T-cell (primary cell): ENCODE measurements at regions not wholly inside any gene's neighbourhood (a gene's known extent, or its start where the extent isn't known, plus 50 kb on each side); places are given as distances from the start of the nearest gene placed in this dataset.

Experiments
- ATAC-seq, 4 experiments: fragments of 200-7000 bp in 3 of 4; fragments of 150-1000 bp in 1 of 4; cut with Tn5 transposase; replicated peaks in 1 of 4; 1 replicate in 3 of 4; 2 replicates in 1 of 4; pipeline ENCODE4 v1.10.0; 2021; ENCODE audit warnings: moderate library complexity in 3 of 4, mild to moderate bottlenecking in 2 of 4, moderate number of reproducible peaks in 1 of 4
- CTCF ChIA-PET, 2 donors: fragments of 300-600 bp; sonication (Branson Sonifier 250); formaldehyde crosslinking; loops; one replicate each; lab custom pipeline; 2022; ENCODE audit warnings: antibody characterized with exemption in 2 of 2; lab: Charles Lee
- POLR2A ChIA-PET, 2 donors: fragments of 300-600 bp; sonication (Branson Sonifier 250); formaldehyde crosslinking; loops; one replicate each; lab custom pipeline; 2022; ENCODE audit warnings: antibody characterized with exemption in 2 of 2; lab: Charles Lee
- DNase-seq, 35 experiments: peaks; one replicate each; pipeline versions ENCODE4 v3.0.0 to v3.0.0-alpha.2; 2013 to 2023
- H3K27ac ChIP-seq: one replicate; pipeline ENCODE4 v1.5.1; 2013; ENCODE audit warnings: low read length
- H3K27me3 ChIP-seq, 2 experiments: replicated peaks in 1 of 2; 1 replicate in 1 of 2; 2 replicates in 1 of 2; pipeline versions ENCODE4 v1.6.1 to v1.7.0; 2013; ENCODE audit warnings: low read length in 1 of 2, mixed read lengths in 1 of 2; ENCODE audit not compliant: control insufficient read depth in 2 of 2, insufficient read depth in 2 of 2; ENCODE audit errors: extremely low read depth in 1 of 2
- H3K36me3 ChIP-seq, 2 donors: 1 replicate in 1 of 2; 2 replicates in 1 of 2; pipeline versions ENCODE4 v1.6.1 to v1.7.0; 2013; ENCODE audit warnings: low read length in 1 of 2; ENCODE audit not compliant: control insufficient read depth in 2 of 2, insufficient read depth in 1 of 2; ENCODE audit errors: extremely low read depth in 1 of 2
- H3K4me1 ChIP-seq, 2 experiments: 1 replicate in 1 of 2; 2 replicates in 1 of 2; pipeline versions ENCODE4 v1.6.1 to v1.7.0; 2013; ENCODE audit warnings: low read length in 2 of 2, mixed read lengths in 1 of 2; ENCODE audit not compliant: insufficient read depth in 2 of 2, control insufficient read depth in 1 of 2; ENCODE audit errors: extremely low read depth in 1 of 2
- H3K4me3 ChIP-seq, 2 donors: 1 replicate in 1 of 2; 2 replicates in 1 of 2; pipeline versions ENCODE4 v1.5.1 to v1.7.0; 2013; ENCODE audit warnings: mild to moderate bottlenecking in 2 of 2, low read length in 1 of 2, moderate library complexity in 1 of 2; ENCODE audit not compliant: control insufficient read depth in 1 of 2; ENCODE audit errors: extremely low read depth in 1 of 2
- H3K9me3 ChIP-seq: 2 replicates; pipeline ENCODE4 v1.7.0; 2013
- H3K27ac Mint-ChIP-seq, 2 donors: one replicate each; pipeline ENCODE4 v1.8.0; 2020 to 2021; ENCODE audit warnings: mild to moderate bottlenecking in 2 of 2, mixed read lengths in 2 of 2
- H3K27me3 Mint-ChIP-seq, 2 donors: one replicate each; pipeline ENCODE4 v1.8.0; 2021 to 2022; ENCODE audit warnings: mixed read lengths in 2 of 2
- H3K36me3 Mint-ChIP-seq: one replicate; pipeline ENCODE4 v1.8.0; 2021; ENCODE audit warnings: mixed read lengths
- H3K4me1 Mint-ChIP-seq, 3 donors: one replicate each; pipeline ENCODE4 v1.8.0; 2020 to 2022; ENCODE audit warnings: mixed read lengths in 3 of 3, mild to moderate bottlenecking in 1 of 3
- H3K4me3 Mint-ChIP-seq, 3 donors: one replicate each; pipeline ENCODE4 v1.8.0; 2020 to 2022; ENCODE audit warnings: mild to moderate bottlenecking in 3 of 3, mixed read lengths in 3 of 3, moderate library complexity in 3 of 3
- H3K9me3 Mint-ChIP-seq, 3 donors: one replicate each; pipeline ENCODE4 v1.8.0; 2020 to 2022; ENCODE audit warnings: mixed read lengths in 3 of 3
- WGBS: methylation state at CpG from one replicate; pipeline ENCODE4 v1.1.5; 2013; ENCODE audit warnings: missing lambda C conversion rate; ENCODE audit not compliant: insufficient coverage; 5-methylcytosine and 5-hydroxymethylcytosine counted together

DNA sequence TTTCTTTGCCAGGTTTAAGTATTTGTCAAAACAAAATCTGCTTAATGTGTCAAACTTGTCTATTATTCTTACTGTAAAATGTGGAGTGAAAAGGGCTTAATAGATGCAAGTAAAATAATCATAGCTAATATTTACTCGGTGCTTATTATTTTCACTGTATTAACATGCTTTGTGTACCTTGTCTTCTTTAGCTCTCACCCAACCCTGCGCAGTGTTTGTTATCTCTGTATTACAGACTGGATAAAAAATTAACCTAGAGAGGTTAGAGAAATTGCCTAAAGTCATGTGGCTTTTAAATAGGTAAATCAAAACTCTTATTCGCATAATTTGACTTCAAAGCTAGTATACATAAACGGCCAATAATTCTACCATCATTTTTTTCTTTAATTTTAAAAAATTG, 1864.8 kb downstream of the MAT2B start:
- no peak overlapping the region for H3K27ac ChIP-seq
- no peaks in the 10 kb centered on the region for H3K4me1 ChIP-seq
- no peak for DNase-seq
- POLR2A ChIA-PET, result interaction anchor here in 1 of 2 donors (0.7 kb wide), 1 partner anchor 705 kb away, joined by 3 read pairs; no protein-coding TSS in a partner anchor
- H3K4me1 Mint-ChIP-seq, result no peaks in the 10 kb centered on the region
- peaks cover 2 to 12% (median 3%) of the 10 kb centered on the region in 3 donors for H3K9me3 Mint-ChIP-seq
- H3K36me3 Mint-ChIP-seq, result no peaks in the 10 kb centered on the region
- no peaks in the 10 kb centered on the region for H3K36me3 ChIP-seq
- no peak overlapping the region for H3K4me3 ChIP-seq
- no peak overlapping the region for H3K27ac Mint-ChIP-seq
- CTCF ChIA-PET, result no interaction called here
- no peak for ATAC-seq
- H3K27me3 ChIP-seq, result no peaks in the 10 kb centered on the region
- H3K4me3 Mint-ChIP-seq, result no peak overlapping the region
- WGBS, result no CpG with 5 or more reads among the region's 4 CpGs
- no peaks in the 10 kb centered on the region for H3K9me3 ChIP-seq
- no peaks in the 10 kb centered on the region for H3K27me3 Mint-ChIP-seq

DNA sequence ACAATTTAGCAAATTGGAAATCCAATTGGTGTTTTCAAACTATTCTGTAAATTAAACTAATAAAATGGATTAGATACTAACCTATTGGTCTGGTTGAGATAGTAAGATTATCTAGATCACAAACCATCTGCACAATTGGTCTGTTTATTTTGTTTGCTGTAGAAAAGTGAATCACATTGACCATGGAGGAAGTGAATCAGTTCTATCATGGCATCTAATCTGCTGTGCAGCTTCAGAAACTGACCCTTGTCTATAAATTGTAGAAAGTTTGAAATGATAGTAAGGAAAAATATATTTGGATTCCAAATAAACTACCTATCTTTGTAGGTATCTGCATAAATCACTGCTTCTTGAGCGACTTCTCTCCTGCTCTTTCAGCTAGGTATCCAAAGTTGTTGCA, 1865.4 kb downstream of the MAT2B start:
- no peak overlapping the region for H3K4me3 Mint-ChIP-seq

DNA sequence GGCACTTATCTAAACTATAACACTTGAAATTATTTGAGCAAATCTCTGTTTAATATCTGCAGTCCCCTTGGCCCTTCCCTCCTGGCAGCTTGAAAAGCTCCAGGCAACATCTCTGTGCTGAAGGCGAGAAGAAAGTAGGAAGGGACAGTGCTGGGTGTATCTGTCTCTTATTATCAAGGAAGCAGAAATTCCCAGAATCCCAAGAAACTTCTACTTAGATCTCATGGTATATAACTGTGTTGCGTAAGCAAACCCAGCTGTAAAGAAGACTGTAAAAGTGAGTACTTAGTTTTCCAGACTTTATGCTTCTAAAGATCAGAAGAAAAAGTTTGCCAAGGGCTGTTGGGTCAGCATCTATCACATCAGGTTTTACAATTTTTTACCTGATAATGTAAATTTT, 1869.8 kb downstream of the MAT2B start:
- CTCF ChIA-PET, result no interaction called here

More for the DNA sequence above, 1865.4 kb downstream of the MAT2B start:
- Histone ChIP-seq H3K27ac (no peak overlapping the region), H3K27me3 (no peaks in the 10 kb centered on the region), H3K9me3 (no peaks in the 10 kb centered on the region), H3K36me3 (no peaks in the 10 kb centered on the region), H3K4me3 (no peak overlapping the region), H3K4me1 (no peaks in the 10 kb centered on the region)
- ChIA-PET CTCF (no interaction called here), POLR2A (interaction anchor here in 1 of 2 donors (0.7 kb wide), 1 partner anchor 705 kb away, joined by 3 read pairs; no protein-coding TSS in a partner anchor)
- Mint-ChIP-seq H3K27ac (no peak overlapping the region), H3K27me3 (no peaks in the 10 kb centered on the region), H3K36me3 (no peaks in the 10 kb centered on the region), H3K4me1 (no peaks in the 10 kb centered on the region), H3K9me3 (peaks cover 2 to 6% (median 3%) of the 10 kb centered on the region in 3 donors)
- no peak for DNase-seq
- no peak for ATAC-seq
- no CpG with 5 or more reads among the region's 1 CpG for WGBS

DNA sequence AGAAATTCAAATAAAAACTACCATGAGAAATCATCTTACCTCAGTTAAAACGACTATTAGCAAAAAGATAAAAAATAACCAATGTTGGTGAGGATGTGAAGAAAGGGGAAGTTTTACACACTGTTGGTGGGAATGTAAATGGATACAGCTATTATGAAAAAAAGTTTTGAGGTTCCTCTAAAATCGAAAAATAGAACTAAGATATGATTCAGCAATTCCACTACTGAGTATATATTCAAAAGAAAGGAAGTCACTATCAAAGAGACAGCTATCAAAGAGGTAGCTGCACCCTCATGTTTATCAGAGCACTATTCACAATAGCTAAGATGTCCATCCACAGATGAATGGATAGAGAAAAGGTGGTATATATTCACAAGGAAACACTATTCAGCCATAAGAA, 1888.4 kb downstream of the MAT2B start:
- POLR2A ChIA-PET, result no interaction called here
- H3K9me3 ChIP-seq, result no peaks in the 10 kb centered on the region
- no peak overlapping the region for H3K27ac ChIP-seq
- CTCF ChIA-PET, result interaction anchor here in 1 of 2 donors (0.6 kb wide), 1 partner anchor 26 kb away, joined by 3 read pairs; no protein-coding TSS in a partner anchor
- H3K4me3 ChIP-seq, result no peak overlapping the region
- H3K36me3 ChIP-seq, result no peaks in the 10 kb centered on the region
- Mint-ChIP-seq H3K9me3 (peaks cover 3 to 46% (median 8%) of the 10 kb centered on the region in 3 donors), H3K27ac (no peak overlapping the region), H3K36me3 (no peaks in the 10 kb centered on the region), H3K4me3 (no peak overlapping the region), H3K4me1 (no peaks in the 10 kb centered on the region), H3K27me3 (no peaks in the 10 kb centered on the region)
- WGBS, result no CpG with 5 or more reads among the region's 2 CpGs
- H3K4me1 ChIP-seq, result no peaks in the 10 kb centered on the region
- no peak for DNase-seq
- no peaks in the 10 kb centered on the region for H3K27me3 ChIP-seq
- no peak for ATAC-seq

More for the DNA sequence above, 1869.8 kb downstream of the MAT2B start:
- DNase-seq (no peak), ATAC-seq (no peak)
- Mint-ChIP-seq H3K9me3 (peaks cover 0 to 11% (median 5%) of the 10 kb centered on the region in 3 donors), H3K27me3 (no peaks in the 10 kb centered on the region), H3K27ac (no peak overlapping the region), H3K4me1 (no peaks in the 10 kb centered on the region), H3K4me3 (no peak overlapping the region), H3K36me3 (no peaks in the 10 kb centered on the region)
- POLR2A ChIA-PET, result no interaction called here
- Histone ChIP-seq H3K27ac (no peak overlapping the region), H3K36me3 (no peaks in the 10 kb centered on the region), H3K27me3 (no peaks in the 10 kb centered on the region), H3K9me3 (no peaks in the 10 kb centered on the region), H3K4me3 (no peak overlapping the region), H3K4me1 (no peaks in the 10 kb centered on the region)
- WGBS, result no CpG with 5 or more reads among the region's 2 CpGs

- no peak overlapping the region for H3K27ac Mint-ChIP-seq
- 9% methylated on average over 1 of the region's 1 CpG for WGBS
- ATAC-seq (no peak), DNase-seq (no peak)
- POLR2A ChIA-PET, result no interaction called here
- H3K4me1 ChIP-seq, result no peaks in the 10 kb centered on the region
- no peak overlapping the region for H3K4me3 ChIP-seq
- no peaks in the 10 kb centered on the region for H3K27me3 Mint-ChIP-seq
- CTCF ChIA-PET, result no interaction called here
- H3K9me3 Mint-ChIP-seq, result peaks cover 6 to 20% (median 9%) of the 10 kb centered on the region in 3 donors
- H3K4me3 Mint-ChIP-seq, result no peak overlapping the region
- no peaks in the 10 kb centered on the region for H3K4me1 Mint-ChIP-seq
- H3K9me3 ChIP-seq, result no peaks in the 10 kb centered on the region
- no peaks in the 10 kb centered on the region for H3K27me3 ChIP-seq
- H3K36me3 ChIP-seq, result no peaks in the 10 kb centered on the region
- no peaks in the 10 kb centered on the region for H3K36me3 Mint-ChIP-seq
- H3K27ac ChIP-seq, result no peak overlapping the region
Measured at GRCh38 chr5:165397516-165397915, 1892.1 kb downstream of the MAT2B start.

- Mint-ChIP-seq H3K4me1 (no peaks in the 10 kb centered on the region), H3K9me3 (peaks cover 3 to 11% (median 9%) of the 10 kb centered on the region in 3 donors), H3K36me3 (no peaks in the 10 kb centered on the region), H3K27ac (no peak overlapping the region), H3K4me3 (no peak overlapping the region), H3K27me3 (no peaks in the 10 kb centered on the region)
- ATAC-seq (no peak), DNase-seq (no peak)
- POLR2A ChIA-PET, result no interaction called here
- H3K36me3 ChIP-seq, result no peaks in the 10 kb centered on the region
- no peak overlapping the region for H3K4me3 ChIP-seq
- H3K27me3 ChIP-seq, result no peaks in the 10 kb centered on the region
- CTCF ChIA-PET, result no interaction called here
- no peaks in the 10 kb centered on the region for H3K9me3 ChIP-seq
- no peaks in the 10 kb centered on the region for H3K4me1 ChIP-seq
- H3K27ac ChIP-seq, result no peak overlapping the region
Measured at GRCh38 chr5:165400086-165400485, 1894.7 kb downstream of the MAT2B start.

DNA sequence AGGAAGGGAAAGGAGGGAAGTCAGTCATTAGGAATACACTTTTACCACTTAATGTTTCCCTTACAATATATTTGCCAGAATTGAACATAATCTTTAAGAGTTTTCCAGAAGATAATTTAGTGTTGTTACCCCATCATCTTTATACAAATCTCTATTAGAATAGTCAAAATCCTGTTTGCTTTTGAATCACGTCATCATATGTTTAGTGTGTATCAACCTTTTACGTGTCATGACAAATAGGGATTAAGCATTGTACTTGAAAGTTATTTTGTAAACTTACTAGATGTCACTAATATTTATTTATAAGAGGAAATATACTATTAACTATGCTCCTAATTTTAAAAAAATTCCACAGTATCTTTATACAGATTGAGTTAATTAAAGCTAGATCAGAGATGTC, 1899.5 kb downstream of the MAT2B start:
- no peaks in the 10 kb centered on the region for H3K4me1 ChIP-seq
- ATAC-seq, result no peak
- H3K36me3 ChIP-seq, result no peaks in the 10 kb centered on the region
- H3K27me3 Mint-ChIP-seq, result no peaks in the 10 kb centered on the region
- WGBS, result no CpG with 5 or more reads among the region's 2 CpGs
- H3K9me3 Mint-ChIP-seq, result peaks cover 8 to 23% (median 18%) of the 10 kb centered on the region in 3 donors
- ChIA-PET POLR2A (interaction anchor here in 1 of 2 donors (0.5 kb wide), 1 partner anchor 10 kb away, joined by 7 read pairs; no protein-coding TSS in a partner anchor), CTCF (no interaction called here)
- no peaks in the 10 kb centered on the region for H3K4me1 Mint-ChIP-seq
- no peaks in the 10 kb centered on the region for H3K9me3 ChIP-seq
- H3K4me3 Mint-ChIP-seq, result no peak overlapping the region
- no peaks in the 10 kb centered on the region for H3K36me3 Mint-ChIP-seq
- no peak overlapping the region for H3K27ac Mint-ChIP-seq
- no peaks in the 10 kb centered on the region for H3K27me3 ChIP-seq
- H3K27ac ChIP-seq, result no peak overlapping the region
- no peak for DNase-seq
- no peak overlapping the region for H3K4me3 ChIP-seq
